ENCODE measurements at regions not wholly inside any gene's neighbourhood (a gene's known extent, or its start where the extent isn't known, plus 50 kb on each side); places are given as distances from the start of the nearest gene placed in this dataset.

DNA sequence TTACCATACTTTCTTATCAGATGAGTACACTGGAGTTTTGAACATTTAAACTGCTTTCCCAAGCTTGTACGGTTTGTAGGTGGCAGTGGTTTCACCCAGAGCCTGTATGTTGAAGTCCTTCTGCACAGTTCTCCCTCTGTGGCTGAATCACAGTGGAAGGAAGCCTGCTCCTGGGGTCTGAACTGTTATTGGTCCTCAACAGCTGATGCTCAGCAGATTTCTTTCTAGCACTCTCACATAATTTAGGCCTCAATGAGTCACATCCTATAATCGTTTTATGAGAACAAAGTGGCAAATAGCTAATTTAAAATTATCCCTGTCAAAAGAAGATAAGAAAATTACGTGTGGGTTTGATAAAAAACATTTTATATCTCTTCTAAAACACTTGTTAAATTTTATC, 229.7 kb downstream of the TLE4 start:
- Mint-ChIP-seq H3K4me1 (peaks cover 22% of the 10 kb centered on the region), H3K27ac (no peak overlapping the region), H3K27me3 (ENCODE audit: low read depth) (peaks cover 14% of the 10 kb centered on the region), H3K4me3 (no peak overlapping the region), H3K9me3 (no peaks in the 10 kb centered on the region), H3K36me3 (ENCODE audit: low read depth) (no peaks in the 10 kb centered on the region)
- TF ChIP-seq, protein P1, sequence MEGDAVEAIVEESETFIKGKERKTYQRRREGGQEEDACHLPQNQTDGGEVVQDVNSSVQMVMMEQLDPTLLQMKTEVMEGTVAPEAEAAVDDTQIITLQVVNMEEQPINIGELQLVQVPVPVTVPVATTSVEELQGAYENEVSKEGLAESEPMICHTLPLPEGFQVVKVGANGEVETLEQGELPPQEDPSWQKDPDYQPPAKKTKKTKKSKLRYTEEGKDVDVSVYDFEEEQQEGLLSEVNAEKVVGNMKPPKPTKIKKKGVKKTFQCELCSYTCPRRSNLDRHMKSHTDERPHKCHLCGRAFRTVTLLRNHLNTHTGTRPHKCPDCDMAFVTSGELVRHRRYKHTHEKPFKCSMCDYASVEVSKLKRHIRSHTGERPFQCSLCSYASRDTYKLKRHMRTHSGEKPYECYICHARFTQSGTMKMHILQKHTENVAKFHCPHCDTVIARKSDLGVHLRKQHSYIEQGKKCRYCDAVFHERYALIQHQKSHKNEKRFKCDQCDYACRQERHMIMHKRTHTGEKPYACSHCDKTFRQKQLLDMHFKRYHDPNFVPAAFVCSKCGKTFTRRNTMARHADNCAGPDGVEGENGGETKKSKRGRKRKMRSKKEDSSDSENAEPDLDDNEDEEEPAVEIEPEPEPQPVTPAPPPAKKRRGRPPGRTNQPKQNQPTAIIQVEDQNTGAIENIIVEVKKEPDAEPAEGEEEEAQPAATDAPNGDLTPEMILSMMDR (IDR thresholded peaks at IDR 0.05; ENCODE audit: unreplicated experiment in 3 of 3) = no peak

DNA sequence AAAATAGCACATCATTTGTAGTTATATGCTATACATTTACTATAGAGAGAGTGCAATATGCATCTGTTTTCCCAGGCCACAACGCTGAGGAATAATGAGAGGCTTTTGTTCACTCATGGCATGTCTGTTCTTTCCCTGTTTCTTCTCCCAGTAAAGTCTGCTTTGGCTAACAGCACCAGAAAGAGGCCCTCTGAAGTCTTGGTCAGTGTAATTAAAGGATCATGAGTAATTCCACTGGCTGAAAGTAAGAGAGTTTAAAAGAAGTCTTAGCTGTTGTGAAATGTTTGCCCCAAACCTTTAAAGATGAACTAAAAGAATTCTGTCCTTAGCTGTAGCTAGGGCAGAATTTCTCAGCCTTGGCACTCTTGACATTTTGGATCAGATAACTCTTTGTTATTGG, 228.8 kb downstream of the TLE4 start:
- Mint-ChIP-seq H3K27me3 (ENCODE audit: low read depth) (peaks cover 14% of the 10 kb centered on the region), H3K4me1 (peaks cover 22% of the 10 kb centered on the region), H3K36me3 (ENCODE audit: low read depth) (no peaks in the 10 kb centered on the region), H3K4me3 (no peak overlapping the region), H3K27ac (peak overlapping the region in 1 of 3 experiments; percentile 59), H3K9me3 (no peaks in the 10 kb centered on the region)
- TF ChIP-seq, protein P1 (IDR thresholded peaks at IDR 0.05; ENCODE audit: unreplicated experiment in 3 of 3) = no peak

DNA sequence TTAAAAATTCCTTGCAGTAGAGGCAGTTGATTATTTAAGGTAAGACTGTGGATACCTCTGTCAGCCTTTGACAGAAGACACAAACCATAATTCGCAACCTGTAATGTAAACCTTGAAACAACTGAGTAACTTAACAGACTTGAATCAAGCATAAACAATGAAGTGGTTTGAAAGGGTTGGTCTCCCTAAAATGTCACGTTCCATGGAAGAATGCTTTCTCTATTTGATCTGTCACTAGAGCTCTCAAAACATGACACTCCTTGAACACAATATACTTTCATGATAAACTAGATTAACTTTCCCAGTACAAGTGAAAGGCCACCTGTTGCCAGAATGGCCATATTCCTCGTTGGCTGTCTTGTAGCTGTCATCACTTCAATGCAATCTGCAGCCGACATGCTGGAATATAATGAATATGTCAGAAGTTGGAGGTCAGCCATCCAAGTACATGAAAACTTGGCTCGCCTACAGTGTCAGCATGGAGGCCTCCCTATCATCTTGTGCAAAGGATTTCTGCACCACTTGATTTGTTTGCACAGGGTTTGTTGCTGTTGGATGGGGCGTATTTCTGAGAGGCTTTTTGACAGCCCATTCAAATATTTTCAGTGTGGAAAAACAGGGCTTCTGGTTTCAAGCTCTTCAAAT, 228.0 kb downstream of the TLE4 start:
- TF ChIP-seq, protein P1 (IDR thresholded peaks at IDR 0.05; ENCODE audit: unreplicated experiment in 3 of 3) = no peak
- Mint-ChIP-seq H3K27me3 (ENCODE audit: low read depth) (peaks cover 14% of the 10 kb centered on the region), H3K4me3 (no peak overlapping the region), H3K4me1 (peaks cover 22% of the 10 kb centered on the region), H3K9me3 (no peaks in the 10 kb centered on the region), H3K27ac (peak overlapping the region; percentile 11 to 59 (median 24)), H3K36me3 (ENCODE audit: low read depth) (no peaks in the 10 kb centered on the region)

DNA sequence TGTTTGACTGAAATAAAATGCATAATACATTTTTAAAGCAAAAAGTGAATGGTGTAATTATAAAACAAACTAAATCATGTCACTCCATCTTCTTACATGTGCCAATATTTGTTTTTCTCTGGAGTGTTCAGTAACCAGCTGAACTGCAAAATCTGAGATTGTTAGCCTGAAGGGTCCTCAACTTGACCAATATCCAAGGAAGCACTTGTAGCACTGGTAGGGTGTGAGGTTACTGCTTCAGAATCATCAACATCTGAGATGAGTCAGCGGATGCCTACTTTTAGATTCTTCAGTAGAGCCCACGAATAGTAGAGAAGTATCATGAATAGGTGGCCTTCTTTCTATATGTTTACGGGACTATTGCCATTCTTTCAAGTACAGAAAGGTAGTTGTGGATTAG, 226.7 kb downstream of the TLE4 start:
- TF ChIP-seq, protein P1 (IDR thresholded peaks at IDR 0.05; ENCODE audit: unreplicated experiment in 3 of 3) = no peak
- Mint-ChIP-seq H3K9me3 (no peaks in the 10 kb centered on the region), H3K27ac (no peak overlapping the region), H3K36me3 (ENCODE audit: low read depth) (no peaks in the 10 kb centered on the region), H3K4me3 (no peak overlapping the region), H3K27me3 (ENCODE audit: low read depth) (peaks cover 14% of the 10 kb centered on the region), H3K4me1 (peaks cover 22% of the 10 kb centered on the region)

DNA sequence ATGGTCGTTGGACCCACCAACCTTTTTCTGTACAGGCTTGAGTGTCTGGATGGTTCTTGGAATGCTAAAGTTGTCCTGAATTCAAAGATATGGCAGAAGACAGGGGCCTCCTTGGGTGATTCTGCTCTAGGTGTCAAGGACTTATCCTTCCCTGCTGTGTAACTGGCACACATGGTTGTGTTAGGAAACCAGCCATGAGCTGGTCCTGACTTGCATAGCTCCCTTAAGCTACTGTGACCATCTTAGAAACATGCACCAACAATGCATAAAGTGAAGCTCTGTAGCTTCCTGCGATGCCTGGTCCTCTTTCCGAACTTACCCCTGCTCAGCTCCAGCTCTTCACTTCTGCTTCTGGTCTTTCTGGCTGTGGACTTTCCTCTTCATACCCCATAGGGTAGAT, 224.6 kb downstream of the TLE4 start:
- Mint-ChIP-seq H3K27me3 (ENCODE audit: low read depth) (peaks cover 9% of the 10 kb centered on the region), H3K9me3 (no peaks in the 10 kb centered on the region), H3K36me3 (ENCODE audit: low read depth) (no peaks in the 10 kb centered on the region), H3K27ac (no peak overlapping the region), H3K4me1 (peaks cover 22% of the 10 kb centered on the region), H3K4me3 (no peak overlapping the region)
- TF ChIP-seq, protein P1 (IDR thresholded peaks at IDR 0.05; ENCODE audit: unreplicated experiment in 3 of 3) = no peak

DNA sequence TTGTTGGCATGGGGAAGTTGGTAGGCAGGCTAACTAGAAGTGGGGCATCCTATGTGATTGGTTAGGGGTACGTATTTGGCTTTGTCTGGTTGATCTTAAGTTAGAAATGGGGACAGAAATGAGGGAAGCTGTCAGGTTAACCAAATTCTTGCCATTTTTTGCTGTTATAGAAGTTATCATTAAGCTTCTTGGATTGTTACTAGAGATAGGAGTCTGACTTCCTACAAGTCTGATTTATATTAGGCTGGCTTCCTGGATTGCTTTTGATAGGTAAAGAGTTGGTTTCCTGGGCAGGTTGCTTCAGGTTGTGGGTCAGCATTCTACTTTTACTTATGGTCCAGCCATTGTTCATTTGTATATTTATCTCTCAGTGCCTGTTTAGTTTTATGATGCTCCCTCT, 216.9 kb downstream of the TLE4 start:
- Mint-ChIP-seq H3K9me3 (peaks cover 9% of the 10 kb centered on the region), H3K4me3 (no peak overlapping the region), H3K36me3 (ENCODE audit: low read depth) (no peaks in the 10 kb centered on the region), H3K27me3 (ENCODE audit: low read depth) (no peaks in the 10 kb centered on the region), H3K4me1 (no peaks in the 10 kb centered on the region), H3K27ac (no peak overlapping the region)
- TF ChIP-seq, protein P1 (IDR thresholded peaks at IDR 0.05; ENCODE audit: unreplicated experiment in 3 of 3) = no peak
